ENCODE measurements at regions not wholly inside any gene's neighbourhood (a gene's known extent, or its start where the extent isn't known, plus 50 kb on each side); places are given as distances from the start of the nearest gene placed in this dataset.

- no peaks in the 10 kb centered on the region for H3K27me3 ChIP-seq (replicated peaks; ENCODE audit: insufficient read depth)
- ATAC-seq (ENCODE audit: insufficient number of reproducible peaks, low FRiP score, low read depth) (no peak), DNase-seq (ENCODE audit: low spot score) (no peak)
Observed at GRCh38 chr11:92557879-92558278, 333.3 kb downstream of the FAT3 start.

GRCh38 chr11:92558323-92558722 lies 333.7 kb downstream of the FAT3 start:
- Histone ChIP-seq H3K36me3 (no peaks in the 10 kb centered on the region), H3K27ac (no peak overlapping the region), H3K4me3 (no peak overlapping the region), H3K9me3 (no peaks in the 10 kb centered on the region), H3K4me1 (ENCODE audit: control insufficient read depth in 1 of 2, low read depth in 2 of 2) (peaks cover 0 to 9% of the 10 kb centered on the region in 2 donors), H3K27me3 (replicated peaks; ENCODE audit: insufficient read depth) (no peaks in the 10 kb centered on the region)
- ATAC-seq (ENCODE audit: insufficient number of reproducible peaks, low FRiP score, low read depth) (no peak), DNase-seq (ENCODE audit: low spot score) (no peak)
- TF ChIP-seq CTCF (IDR thresholded peaks at IDR 0.05) = no peak

More at GRCh38 chr11:92557879-92558278, 333.3 kb downstream of the FAT3 start:
- TF ChIP-seq CTCF (IDR thresholded peaks at IDR 0.05) = no peak
- Histone ChIP-seq H3K9me3 (no peaks in the 10 kb centered on the region), H3K4me1 (ENCODE audit: control insufficient read depth in 1 of 2, low read depth in 2 of 2) (peaks cover 0 to 9% of the 10 kb centered on the region in 2 donors), H3K4me3 (no peak overlapping the region), H3K27ac (no peak overlapping the region), H3K36me3 (no peaks in the 10 kb centered on the region)

- no peak overlapping the region for H3K4me3 ChIP-seq
- H3K9me3 ChIP-seq = no peaks in the 10 kb centered on the region
- no peak overlapping the region for H3K27ac ChIP-seq
- no peaks in the 10 kb centered on the region for H3K27me3 ChIP-seq (replicated peaks; ENCODE audit: insufficient read depth)
- no peak for TF ChIP-seq CTCF (IDR thresholded peaks at IDR 0.05)
- ATAC-seq (ENCODE audit: insufficient number of reproducible peaks, low FRiP score, low read depth) (no peak), DNase-seq (ENCODE audit: low spot score) (no peak)
- H3K4me1 ChIP-seq (ENCODE audit: control insufficient read depth in 1 of 2, low read depth in 2 of 2) = no peaks in the 10 kb centered on the region
- H3K36me3 ChIP-seq = no peaks in the 10 kb centered on the region
Observed at GRCh38 chr11:92569726-92570125, 345.1 kb downstream of the FAT3 start.

GRCh38 chr11:92572559-92572958 lies 347.9 kb downstream of the FAT3 start:
- H3K4me3 ChIP-seq = no peak overlapping the region
- ATAC-seq (ENCODE audit: insufficient number of reproducible peaks, low FRiP score, low read depth) (no peak), DNase-seq (ENCODE audit: low spot score) (no peak)
- no peak overlapping the region for H3K27ac ChIP-seq
- H3K4me1 ChIP-seq (ENCODE audit: control insufficient read depth in 1 of 2, low read depth in 2 of 2) = no peaks in the 10 kb centered on the region
- TF ChIP-seq CTCF (IDR thresholded peaks at IDR 0.05) = no peak
- H3K36me3 ChIP-seq = no peaks in the 10 kb centered on the region
- no peaks in the 10 kb centered on the region for H3K9me3 ChIP-seq
- H3K27me3 ChIP-seq (replicated peaks; ENCODE audit: insufficient read depth) = no peaks in the 10 kb centered on the region

- DNase-seq (ENCODE audit: low spot score) = no peak
- no peaks in the 10 kb centered on the region for H3K9me3 ChIP-seq
- H3K4me1 ChIP-seq (ENCODE audit: control insufficient read depth in 1 of 2, low read depth in 2 of 2) = peaks cover 0 to 3% of the 10 kb centered on the region in 2 donors
- no peak overlapping the region for H3K27ac ChIP-seq
- no peak overlapping the region for H3K4me3 ChIP-seq
- no peaks in the 10 kb centered on the region for H3K36me3 ChIP-seq
- no peaks in the 10 kb centered on the region for H3K27me3 ChIP-seq (replicated peaks; ENCODE audit: insufficient read depth)
- ATAC-seq (ENCODE audit: insufficient number of reproducible peaks, low FRiP score, low read depth) = no peak
- no peak for TF ChIP-seq CTCF (IDR thresholded peaks at IDR 0.05)
Observed at GRCh38 chr11:92576315-92576714, 351.7 kb downstream of the FAT3 start.

Data from thoracic aorta (tissue), 2 donors.